Stomach (tissue), 4 donors: ENCODE measurements at regions not wholly inside any gene's neighbourhood (a gene's known extent, or its start where the extent isn't known, plus 50 kb on each side); places are given as distances from the start of the nearest gene placed in this dataset.

Experiments used
- EP300 ChIP-seq: sonication (generic); formaldehyde crosslinking; IDR thresholded peaks from one replicate; pipeline ENCODE4 v1.6.1; 2017; ENCODE audit warnings: antibody characterized with exemption
- POLR2A ChIP-seq, 4 donors: fragments of 450-650 bp; IDR thresholded peaks; one replicate each; pipeline ENCODE4 v1.6.1; 2016; ENCODE audit warnings: antibody characterized with exemption in 4 of 4, control low read depth in 2 of 4, mild to moderate bottlenecking in 1 of 4, moderate library complexity in 1 of 4
- POLR2AphosphoS5 ChIP-seq, 3 donors: sonication (generic); formaldehyde crosslinking; IDR thresholded peaks; one replicate each; pipeline ENCODE4 v1.6.1; 2016; ENCODE audit warnings: antibody characterized with exemption in 3 of 3
- TF ChIP-seq, protein P1 (sequence below), 7 experiments: fragments of 450-650 bp in 4 of 7; fragments of 200-600 bp in 3 of 7; sonication (generic) in 3 of 7; IDR thresholded peaks; one replicate each; pipeline ENCODE4 v1.5.1; 2016 to 2019; ENCODE audit warnings: antibody characterized with exemption in 7 of 7, control low read depth in 2 of 7, mild to moderate bottlenecking in 1 of 7

GRCh38 chr6:133697666-133698065 lies 191.2 kb upstream of the TCF21 start:
- TF ChIP-seq, protein P1, sequence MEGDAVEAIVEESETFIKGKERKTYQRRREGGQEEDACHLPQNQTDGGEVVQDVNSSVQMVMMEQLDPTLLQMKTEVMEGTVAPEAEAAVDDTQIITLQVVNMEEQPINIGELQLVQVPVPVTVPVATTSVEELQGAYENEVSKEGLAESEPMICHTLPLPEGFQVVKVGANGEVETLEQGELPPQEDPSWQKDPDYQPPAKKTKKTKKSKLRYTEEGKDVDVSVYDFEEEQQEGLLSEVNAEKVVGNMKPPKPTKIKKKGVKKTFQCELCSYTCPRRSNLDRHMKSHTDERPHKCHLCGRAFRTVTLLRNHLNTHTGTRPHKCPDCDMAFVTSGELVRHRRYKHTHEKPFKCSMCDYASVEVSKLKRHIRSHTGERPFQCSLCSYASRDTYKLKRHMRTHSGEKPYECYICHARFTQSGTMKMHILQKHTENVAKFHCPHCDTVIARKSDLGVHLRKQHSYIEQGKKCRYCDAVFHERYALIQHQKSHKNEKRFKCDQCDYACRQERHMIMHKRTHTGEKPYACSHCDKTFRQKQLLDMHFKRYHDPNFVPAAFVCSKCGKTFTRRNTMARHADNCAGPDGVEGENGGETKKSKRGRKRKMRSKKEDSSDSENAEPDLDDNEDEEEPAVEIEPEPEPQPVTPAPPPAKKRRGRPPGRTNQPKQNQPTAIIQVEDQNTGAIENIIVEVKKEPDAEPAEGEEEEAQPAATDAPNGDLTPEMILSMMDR (IDR thresholded peaks at IDR 0.05): no peak
- TF ChIP-seq POLR2AphosphoS5 (IDR thresholded peaks at IDR 0.05) (no peak), POLR2A (IDR thresholded peaks at IDR 0.05) (no peak), EP300 (no peak)
